HT-29 (cell line): ENCODE measurements at regions not wholly inside any gene's neighbourhood (a gene's known extent, or its start where the extent isn't known, plus 50 kb on each side); places are given as distances from the start of the nearest gene placed in this dataset.

ENCODE experiments used
- DNase-seq: peaks from one replicate; pipeline ENCODE4 v3.0.0-alpha.2; 2015; ENCODE audit warnings: low spot score

DNA sequence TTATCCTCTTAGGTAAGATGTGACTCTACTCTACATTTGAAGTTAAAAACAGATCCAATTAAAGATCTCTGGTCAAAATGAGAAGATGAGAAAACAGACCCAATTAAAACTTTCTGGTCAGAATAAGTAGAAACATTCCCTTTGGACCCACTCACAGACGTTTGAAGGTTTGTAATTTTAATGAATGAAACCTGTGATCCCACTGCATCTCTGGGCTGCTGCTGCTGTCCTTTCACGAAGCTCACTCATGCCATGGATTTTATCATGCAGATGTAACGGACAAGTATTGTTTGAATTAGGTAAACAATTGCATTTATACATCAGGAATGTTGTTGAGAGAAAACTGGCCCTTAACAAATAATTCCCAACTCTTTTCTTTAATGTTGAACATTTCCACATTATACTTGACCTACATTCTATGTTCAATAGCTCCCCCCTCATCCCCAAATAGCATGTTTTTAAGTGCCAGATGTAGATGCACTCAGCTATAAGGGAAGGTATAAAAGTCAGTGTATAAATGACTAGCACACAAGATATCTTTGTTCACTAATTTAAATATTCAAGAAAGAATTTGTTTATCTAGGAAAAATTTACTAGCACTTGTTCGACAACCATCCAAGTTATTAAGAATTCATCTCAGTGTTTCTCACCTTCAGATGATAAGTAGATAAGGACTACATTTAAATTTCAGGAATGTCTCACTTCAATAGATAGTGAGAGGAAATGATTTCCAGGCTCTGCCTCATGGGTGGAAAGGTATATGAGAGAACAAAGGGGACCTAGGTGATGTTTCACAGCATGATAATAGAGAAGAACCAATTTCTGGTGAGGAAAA is 202.3 kb upstream of the LMNTD1 start:
- no peak for DNase-seq

- no peak for DNase-seq
Observed at GRCh38 chr12:25755971-25756260, 202.6 kb upstream of the RASSF8 start.

DNA sequence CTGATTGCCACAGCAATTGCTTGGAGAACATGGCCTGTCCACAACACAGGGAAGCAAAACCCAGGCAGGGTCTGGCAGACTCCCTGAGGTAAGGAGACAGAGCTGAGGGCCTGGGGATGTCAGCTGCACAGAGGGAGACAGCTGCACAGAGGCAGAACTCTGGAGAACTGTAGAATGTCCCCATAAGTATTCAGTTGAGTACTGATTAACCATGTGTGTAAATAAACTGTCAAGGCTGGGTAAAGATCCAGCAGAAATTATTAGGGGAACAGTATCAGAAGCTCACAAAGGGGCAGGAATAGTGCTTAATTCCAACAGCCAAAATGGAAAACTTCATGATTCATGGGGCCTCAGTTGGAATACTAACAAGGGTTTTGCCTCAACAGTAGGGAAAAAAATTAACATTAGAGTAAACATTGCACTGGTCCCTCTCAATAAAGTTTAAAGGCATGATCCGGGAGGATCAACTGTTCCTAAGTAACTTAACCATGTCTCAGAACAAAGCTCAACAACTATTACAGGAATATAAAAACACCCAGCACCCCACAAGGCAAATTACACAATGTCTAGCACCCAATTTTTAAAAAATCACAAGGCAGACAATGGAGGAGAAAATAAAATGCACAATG is 201.3 kb upstream of the RASSF8 start:
- DNase-seq = no peak

- no peak for DNase-seq
Observed at GRCh38 chr12:25759752-25760151, 198.7 kb upstream of the RASSF8 start.

- no peak for DNase-seq
Observed at GRCh38 chr12:25761356-25761755, 197.1 kb upstream of the RASSF8 start.

DNA sequence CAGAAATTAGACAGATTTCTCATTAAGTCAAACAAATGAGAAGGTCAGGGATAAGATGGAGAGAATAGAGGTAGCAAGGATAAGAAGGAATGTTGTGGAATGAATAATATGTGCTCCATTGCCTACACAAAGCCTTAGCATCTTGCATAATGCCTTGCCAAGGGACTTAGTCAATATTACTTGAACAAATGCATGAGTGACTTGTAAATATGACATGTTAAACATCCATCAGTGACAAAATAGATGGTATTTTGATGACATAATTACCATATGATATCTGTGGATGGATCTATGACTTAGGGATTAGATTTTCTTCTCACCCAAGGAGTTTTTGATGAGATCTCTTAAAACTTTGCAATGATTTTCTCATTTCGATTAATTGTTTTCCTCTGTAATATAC is 194.1 kb upstream of the RASSF8 start:
- no peak for DNase-seq

DNA sequence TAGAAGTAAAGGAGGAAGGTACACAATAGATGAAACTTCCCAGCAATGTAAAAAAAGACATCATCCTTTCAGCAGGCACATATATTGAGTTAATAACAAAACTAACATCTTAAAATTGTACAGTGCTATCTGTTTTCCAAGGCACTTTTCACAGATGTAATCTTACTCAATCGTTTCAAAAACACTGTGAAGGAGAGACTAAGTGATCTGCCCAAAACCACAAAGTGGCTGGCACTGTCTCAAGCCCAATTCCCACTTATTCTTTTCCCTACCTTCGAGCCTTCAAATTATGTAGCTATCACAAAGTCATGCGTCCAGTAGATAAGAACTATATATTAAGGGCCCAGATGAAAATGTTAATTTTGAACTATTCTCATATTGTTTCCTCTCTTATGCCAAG is 193.6 kb upstream of the RASSF8 start:
- no peak for DNase-seq

DNA sequence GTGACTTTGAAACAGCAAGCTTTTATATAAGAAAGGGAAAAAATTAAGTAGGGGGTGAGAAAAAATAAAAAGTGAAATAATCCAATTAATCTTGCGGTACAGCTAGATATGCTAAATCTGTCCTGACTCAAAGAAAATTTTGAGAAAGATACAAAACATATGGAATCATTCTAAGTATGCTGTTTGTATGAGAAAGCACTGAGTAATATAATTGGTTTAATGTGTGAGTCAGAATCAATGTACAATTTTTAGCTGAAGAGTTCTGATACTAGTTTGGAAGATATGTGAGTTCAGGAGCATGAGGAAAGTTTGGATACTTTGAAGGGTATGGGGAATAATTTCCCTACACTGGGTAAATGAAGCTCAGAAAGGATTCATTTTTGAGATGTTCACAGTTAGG is 190.9 kb upstream of the RASSF8 start:
- DNase-seq = no peak

- DNase-seq = no peak
Observed at GRCh38 chr12:25768151-25768550, 190.3 kb upstream of the RASSF8 start.

DNA sequence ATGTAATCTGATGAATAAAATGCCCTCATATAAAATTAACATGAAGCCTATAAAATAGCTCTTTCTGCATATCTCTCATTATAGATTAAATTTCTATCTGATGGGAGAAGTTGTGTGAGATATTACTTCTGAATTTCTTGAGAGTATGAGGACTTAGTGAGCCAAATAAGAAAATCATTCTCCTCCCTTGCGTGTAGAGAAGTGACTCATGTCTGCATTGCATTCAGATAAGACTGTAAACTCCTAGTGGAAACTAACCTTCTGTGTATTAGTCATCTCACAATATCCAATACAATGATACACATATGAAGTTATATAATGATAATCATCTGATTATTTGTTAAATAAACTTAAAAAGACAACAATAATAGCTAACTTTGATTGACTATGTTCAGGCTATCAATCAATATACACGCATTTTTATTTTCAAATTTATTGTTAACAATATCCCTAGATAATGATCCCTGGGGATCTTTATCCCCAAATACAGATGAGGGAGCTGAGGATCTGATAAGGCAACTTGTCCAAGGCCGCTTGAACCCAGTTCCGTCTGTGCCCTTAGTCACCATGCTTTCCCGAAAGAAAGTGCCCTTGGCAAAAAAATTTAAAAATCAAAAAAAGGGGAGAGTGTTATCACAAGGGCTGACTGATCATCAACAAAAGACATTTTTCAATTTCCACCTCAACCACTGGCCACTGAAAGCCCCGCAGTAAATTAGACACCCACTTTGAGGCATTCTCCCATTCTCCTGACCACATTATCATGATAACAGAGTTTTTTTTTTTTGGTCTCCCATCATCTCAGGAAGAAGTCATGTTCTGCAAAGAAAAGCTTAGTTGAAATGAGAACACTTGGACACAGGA is 189.2 kb upstream of the RASSF8 start:
- peak; percentile 14 for DNase-seq

- no peak for DNase-seq
Observed at GRCh38 chr12:25771041-25771440, 187.4 kb upstream of the RASSF8 start.

DNA sequence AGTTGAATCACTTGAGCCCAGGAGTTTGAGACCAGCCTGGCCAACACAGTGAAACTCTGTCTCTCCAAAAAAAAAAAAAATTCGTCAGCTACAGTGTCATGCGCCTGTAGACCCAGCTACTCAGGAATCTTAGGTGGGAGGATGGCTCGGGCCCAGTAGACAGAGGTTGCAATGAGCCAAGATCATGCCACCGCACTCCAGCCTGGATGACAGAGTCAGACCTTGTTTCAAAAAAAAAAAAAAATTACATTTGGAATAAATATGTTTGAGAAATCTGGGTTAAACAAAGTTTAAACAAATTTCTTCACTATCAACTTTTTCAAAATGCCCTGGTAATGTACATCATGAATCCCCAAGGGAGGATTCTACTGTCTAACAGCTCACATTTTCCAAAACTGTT is 187.0 kb upstream of the RASSF8 start:
- DNase-seq = no peak

DNA sequence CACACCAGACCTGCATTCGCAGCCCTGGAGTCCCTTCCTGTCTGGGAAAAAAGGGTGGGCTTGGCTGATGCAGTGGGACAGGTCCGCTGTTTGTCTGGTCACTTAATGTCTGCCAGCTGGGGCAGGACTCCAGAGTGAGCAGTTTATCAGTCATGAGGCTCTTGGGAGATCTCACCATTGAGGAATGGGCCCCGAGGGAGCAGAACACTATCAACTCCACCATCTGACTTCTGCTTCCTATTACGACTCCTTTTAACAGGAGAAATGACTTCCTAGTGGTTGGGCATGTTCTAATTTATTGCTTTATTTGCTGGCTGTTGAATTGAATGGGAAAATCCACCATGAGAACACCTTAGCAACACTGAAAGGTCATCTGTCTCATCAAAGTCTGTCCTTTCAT is 182.5 kb upstream of the RASSF8 start:
- no peak for DNase-seq

DNA sequence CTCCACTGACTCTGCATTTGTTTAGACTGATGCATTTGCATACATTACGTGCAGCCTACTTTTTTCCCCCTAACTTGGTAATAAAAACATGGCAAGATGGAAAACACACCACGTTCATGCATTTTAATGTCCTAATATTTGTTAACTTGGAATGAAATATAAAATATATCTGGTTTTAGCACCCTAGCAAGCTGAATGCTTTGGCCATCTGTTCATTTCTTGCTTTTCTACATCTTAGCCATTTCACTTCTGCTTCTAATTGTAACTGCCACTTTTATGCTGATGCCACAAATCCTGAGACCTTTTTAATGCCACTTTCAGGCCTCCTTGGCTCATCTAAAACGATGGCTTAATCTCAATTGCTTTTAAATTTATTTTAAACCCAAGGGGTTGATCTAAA is 177.7 kb upstream of the RASSF8 start:
- DNase-seq = no peak

DNA sequence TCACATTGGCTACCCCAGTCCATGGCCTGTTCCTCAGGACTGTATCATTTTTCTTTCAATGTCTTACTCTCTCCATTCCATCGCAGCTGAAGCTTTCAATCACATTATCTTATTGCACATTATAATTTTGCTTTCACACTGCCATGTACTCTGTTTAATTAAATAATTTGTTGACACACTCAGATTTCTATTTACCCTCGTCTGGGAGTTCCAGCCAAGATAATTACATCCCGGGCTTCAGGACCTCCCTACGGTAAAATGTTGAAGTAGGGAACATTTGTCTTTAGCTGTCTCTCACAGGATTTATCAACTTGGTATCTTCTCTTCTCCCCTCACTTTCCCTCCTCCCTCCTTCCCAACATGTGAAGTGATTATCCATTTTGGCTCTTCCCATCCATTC is 177.2 kb upstream of the RASSF8 start:
- DNase-seq = no peak

- no peak for DNase-seq
Observed at GRCh38 chr12:25783566-25783965, 174.9 kb upstream of the RASSF8 start.

- no peak for DNase-seq
Observed at GRCh38 chr12:25784669-25785068, 173.8 kb upstream of the RASSF8 start.

DNA sequence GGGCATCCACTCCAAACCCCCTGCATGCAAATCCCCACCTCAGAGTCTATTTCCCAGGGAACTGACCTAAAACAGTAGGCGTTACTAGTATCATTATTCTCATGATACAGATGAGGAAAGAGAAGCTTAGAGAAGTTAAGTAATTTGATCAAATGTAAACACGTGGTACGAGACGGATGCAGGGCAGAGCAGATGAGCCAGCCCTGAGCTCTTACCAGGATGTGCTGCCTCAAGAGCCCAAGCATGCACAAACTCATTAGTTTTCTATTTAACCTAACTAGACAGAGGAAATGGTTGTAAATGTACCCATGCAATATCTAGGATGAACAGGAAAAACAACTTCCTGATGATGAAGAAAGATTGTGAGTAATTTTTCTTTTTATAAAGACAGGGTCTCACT is 173.3 kb upstream of the RASSF8 start:
- DNase-seq = no peak

- no peak for DNase-seq
Observed at GRCh38 chr12:25787701-25788100, 170.8 kb upstream of the RASSF8 start.

DNA sequence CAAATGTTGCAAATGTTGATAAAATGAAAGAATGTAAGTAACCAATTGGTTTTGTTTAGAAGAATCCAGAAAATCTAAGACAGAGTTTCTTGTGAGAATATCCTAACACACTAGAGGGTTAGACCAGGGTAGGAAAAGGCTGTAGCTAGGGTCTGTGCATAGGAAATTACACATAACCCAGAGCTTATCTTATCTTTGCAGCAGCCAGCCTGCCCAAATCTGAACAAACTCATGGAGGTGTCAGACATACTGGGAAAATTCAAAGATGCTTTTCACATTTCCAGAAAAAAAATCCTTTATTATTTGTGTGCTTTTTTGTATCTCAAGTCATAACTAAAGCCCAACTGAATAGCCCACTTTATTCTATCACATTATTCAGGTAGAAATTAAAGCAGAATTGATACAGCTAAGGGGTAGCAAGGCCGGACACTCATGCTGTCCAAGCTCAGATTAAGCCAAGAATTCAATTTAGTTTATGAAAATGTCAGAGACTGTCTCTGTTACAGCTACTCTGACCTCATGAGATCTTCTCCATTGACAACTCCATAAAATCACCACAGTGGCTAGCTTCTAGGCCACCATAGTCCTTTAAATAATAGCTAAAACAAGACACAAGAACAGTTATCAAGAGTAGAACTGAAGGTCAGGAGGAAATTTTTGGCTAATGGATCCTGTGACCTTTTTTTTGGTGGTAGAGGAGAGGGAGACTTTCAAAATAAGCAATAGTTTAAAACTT is 169.6 kb upstream of the RASSF8 start:
- no peak for DNase-seq

GRCh38 chr12:25789541-25789944 is 168.9 kb upstream of the RASSF8 start:
- DNase-seq = no peak

DNA sequence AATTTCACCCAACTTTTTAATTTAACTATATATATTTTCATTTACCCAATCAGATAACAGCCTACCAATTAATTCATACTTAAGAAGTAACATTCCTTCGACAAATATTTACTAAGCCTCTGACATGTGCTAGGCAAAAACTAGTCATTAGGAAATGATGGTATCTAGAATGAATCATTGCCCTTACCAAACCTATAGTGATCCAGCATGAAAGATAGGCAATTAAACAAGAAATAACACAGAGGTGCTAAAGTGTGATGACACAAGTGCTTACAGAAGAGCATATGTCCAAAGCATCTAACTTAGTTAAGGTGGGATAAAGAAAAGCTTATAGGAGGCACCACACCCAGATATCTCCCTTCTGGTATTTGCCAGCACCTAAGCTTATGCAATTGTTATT is 166.5 kb upstream of the RASSF8 start:
- no peak for DNase-seq
